COLO668 (cell line): ENCODE measurements at regions not wholly inside any gene's neighbourhood (a gene's known extent, or its start where the extent isn't known, plus 50 kb on each side); places are given as distances from the start of the nearest gene placed in this dataset.
A peak's percentile ranks its signal among the peaks of the same experiment; 100 is the strongest.

Experiments used
- DNase-seq: peaks from one replicate; lab custom pipeline; 2025; ENCODE audit not compliant: unreplicated experiment; lab: John Stamatoyannopoulos, UW

GRCh38 chr3:73766599-73767381, 142.0 kb upstream of the PDZRN3 start:
- no peak for DNase-seq

GRCh38 chr3:73765878-73766545, 141.3 kb upstream of the PDZRN3 start:
- DNase-seq, result no peak

- no peak for DNase-seq
Observed at GRCh38 chr3:73762855-73763254, 138.1 kb upstream of the PDZRN3 start.

DNA sequence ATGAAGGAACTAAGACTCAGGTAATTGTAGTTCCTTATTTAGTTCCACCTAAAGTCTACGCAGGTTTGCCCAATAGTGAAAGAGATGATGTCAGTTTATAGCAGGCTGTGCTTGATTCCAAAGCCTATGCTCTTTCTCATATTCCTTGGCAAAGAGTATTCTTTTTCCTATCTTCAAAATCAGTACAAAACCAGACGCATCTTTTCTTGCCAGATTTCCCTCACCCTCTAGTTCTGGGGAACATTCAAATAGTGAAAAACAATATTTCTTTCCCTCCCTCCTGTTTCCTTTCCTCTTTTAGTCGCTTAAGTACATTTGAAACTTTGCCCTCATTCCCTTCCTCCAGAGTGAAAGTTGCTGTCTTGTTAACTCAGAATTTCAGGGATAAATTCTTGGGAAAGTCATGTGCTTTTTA, 134.6 kb upstream of the PDZRN3 start:
- DNase-seq, result no peak

GRCh38 chr3:73757536-73757935, 132.8 kb upstream of the PDZRN3 start:
- no peak for DNase-seq

- no peak for DNase-seq
Observed at GRCh38 chr3:73753985-73754384, 129.2 kb upstream of the PDZRN3 start.

DNA sequence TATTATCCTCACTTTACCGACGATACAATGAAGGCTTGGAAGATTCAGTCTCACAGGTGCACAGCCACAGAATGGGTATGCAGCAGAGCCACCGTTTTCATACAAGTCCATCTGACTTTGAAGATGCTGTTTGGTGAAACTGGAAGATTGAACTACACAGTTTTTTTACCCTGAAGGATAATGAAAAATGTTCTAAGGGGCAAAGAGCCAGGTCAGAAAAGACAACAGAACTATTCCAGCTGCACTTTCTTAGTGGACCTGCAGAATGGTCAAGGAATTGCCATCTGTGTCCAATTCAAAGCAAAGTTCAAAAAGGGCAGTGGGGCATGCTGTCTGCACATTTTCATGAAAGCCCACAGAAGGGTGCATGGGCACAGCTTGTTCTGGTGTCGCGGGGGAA, 127.6 kb upstream of the PDZRN3 start:
- no peak for DNase-seq

DNA sequence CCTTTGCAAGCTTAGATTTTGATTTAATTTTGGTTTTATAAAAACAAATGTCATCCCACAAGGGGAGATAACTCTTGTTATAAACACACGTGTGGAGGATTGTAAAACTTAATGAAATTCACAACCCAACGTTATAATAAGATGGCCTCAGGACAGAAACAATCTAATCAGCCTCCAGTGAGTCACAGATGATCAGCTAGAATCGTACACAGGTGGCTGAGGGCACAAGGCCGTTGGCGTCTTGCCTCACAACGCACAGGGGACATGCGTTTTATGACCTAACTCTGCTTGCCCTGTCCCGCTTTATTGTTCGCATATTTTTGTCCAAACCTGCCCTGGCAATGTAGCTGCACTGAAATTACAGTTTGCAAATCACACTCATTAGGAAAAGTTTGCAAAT, 121.9 kb upstream of the PDZRN3 start:
- DNase-seq, result no peak

DNA sequence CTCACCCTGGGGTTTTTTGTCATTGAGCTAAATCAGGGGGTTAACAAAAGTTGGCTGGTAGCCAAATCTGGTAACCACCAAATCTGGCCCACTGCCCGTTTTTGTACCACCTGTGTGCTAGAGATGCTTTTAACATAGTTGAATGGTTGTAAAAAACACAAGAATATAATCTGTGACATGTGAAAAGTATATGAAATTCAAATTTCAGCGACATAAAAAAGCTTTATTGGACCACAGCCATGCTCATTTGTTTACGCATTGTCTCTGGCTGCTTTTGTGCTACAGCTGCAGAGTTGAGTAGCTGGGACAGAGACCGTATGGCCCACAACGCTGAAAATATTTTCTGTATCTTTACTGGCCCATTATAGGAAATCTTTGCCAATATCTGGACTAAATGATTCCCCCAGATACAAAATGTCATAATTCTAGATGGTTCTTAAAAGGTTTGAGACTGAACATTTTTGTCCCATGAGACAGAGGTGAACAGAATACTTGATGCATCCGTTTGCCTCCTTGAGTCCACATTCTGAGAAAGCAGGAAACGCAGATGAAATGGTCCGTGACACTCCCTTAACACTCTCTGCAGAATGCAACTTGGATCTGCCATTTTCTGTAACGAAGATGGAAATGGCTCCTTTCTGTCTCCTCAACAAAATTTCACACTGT, 120.9 kb upstream of the PDZRN3 start:
- no peak for DNase-seq

DNA sequence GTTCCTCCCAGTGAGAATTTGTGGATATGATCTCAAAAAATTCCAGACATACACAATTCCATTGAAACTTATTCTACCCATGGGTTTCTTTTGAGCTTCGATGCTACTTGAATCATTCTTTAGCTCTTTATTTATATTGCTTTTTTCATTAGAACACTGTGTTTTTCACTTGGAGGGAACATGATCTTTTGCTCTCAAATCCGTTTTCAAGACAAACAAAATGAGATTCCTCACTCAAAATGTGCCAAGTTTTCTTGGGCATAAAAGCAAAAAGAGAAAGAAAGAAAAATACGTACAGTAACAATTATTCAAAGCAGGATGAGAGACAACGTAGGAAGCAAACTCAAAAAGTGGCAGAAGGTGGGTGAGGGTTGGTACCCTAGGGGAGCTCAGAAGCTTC, 118.8 kb upstream of the PDZRN3 start:
- no peak for DNase-seq

- DNase-seq, result no peak
Observed at GRCh38 chr3:73739791-73740453, 115.2 kb upstream of the PDZRN3 start.

DNA sequence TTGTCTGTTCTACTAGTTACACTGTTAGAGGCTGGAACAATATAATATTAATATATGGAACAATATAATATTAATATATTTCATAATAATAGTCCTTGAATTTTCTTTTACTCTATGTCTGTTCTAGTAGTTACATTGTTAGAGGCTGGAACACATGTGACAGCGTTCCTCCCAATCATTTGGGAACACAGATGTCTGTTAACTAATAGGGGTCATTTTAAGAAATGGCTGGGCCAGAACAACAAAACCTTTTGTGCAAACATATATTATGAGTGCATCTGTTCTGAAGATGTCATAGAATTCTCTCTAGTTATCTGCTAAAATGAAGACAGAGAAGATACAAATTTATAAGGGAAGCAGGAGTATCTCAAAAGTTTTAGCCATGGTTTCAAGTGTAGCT, 114.0 kb upstream of the PDZRN3 start:
- DNase-seq, result no peak

GRCh38 chr3:73734211-73735089, 109.7 kb upstream of the PDZRN3 start:
- no peak for DNase-seq

- peak; percentile 8 for DNase-seq
Observed at GRCh38 chr3:73733746-73734145, 109.0 kb upstream of the PDZRN3 start.

DNA sequence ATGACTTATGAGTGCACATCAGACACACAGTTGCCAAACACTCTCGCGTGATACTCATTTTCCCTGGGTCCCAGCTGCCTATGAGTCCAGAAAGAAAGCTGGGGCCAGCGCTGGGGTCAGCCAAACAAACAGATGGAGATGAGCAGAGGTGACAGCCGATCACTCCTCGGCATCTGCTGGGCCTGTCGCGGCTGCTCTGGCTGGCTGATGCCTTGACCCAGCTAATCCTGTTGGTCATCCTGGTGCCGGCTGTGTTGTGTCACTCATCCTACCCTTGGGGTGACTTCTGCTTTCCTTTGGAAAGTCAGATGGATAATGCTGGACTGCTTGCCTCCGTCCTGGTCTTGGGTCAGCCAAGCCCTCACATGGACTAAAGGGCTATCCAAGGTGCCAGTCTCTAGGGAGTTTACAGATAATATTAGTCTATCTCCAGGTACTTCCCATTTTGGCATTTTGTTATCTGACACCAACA, 105.3 kb upstream of the PDZRN3 start:
- DNase-seq, result peak; percentile 24

DNA sequence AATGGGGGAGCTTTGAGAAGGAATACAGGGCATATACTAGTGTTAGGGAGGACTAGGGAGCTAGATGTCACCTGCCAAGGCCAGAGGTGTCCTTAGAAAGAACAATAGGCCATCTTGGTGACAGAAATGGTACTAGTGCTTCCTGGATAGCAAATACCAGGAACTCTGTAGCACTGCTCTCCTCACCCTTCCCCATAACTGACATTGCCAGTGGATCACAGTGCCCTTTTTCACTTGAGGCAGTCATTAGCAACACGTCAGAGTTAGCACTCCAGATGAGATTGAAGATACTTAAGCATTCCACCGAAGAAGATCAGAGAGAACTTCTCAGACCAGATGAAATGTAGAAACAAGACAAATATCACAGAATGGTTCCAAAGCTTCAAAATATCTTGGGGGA, 103.1 kb upstream of the PDZRN3 start:
- no peak for DNase-seq

- DNase-seq, result no peak
Observed at GRCh38 chr3:73727117-73727821, 102.5 kb upstream of the PDZRN3 start.

DNA sequence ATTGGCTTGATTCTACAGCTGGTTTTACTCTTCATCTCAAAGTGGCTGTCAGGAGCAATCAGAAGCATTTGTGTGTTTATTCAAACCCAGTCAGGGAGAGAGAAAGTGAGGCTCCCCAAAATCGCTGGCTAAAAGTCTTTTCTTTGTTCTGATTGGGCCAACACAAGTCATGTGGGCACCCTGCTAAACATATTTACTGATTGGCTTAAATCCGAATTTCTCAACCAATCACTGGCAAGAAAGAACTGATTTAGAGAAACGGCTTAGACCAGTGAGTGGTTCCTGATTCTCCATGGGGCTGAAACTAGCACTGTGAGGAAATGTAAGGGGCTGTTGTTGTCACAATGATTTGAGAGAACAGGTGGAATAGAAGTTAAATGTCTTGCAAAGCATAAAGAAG, 98.9 kb upstream of the PDZRN3 start:
- no peak for DNase-seq

DNA sequence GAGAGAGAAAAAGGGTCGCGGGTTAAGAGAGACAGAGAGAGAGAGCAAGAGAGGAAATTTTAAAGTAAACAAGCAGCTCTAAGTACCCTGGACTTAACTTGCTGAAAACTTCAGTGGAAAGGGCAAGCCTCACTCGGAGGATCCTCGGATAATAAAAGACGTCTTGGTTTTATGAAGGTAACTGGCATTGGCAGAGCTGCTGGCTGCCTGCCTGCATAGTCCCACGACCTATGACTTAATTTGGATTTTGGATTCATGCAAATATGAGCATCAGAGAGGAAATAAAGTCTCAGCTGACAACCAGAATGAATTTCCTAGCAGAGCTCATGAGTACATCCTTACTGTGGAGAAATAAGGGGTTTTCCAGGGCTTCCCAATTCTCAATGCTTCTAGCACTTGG, 95.1 kb upstream of the PDZRN3 start:
- no peak for DNase-seq

- DNase-seq, result no peak
Observed at GRCh38 chr3:73719413-73719851, 94.7 kb upstream of the PDZRN3 start.
